ENCODE measurements at regions not wholly inside any gene's neighbourhood (a gene's known extent, or its start where the extent isn't known, plus 50 kb on each side); places are given as distances from the start of the nearest gene placed in this dataset.

- no peak for TF ChIP-seq CTCF (IDR thresholded peaks at IDR 0.05)
- no peak for DNase-seq (ENCODE audit: low spot score)
- no peak for ATAC-seq (ENCODE audit: low FRiP score)
Observed at GRCh38 chr12:24139035-24139434, 189.6 kb upstream of the SOX5 start.

GRCh38 chr12:24138041-24138440, 188.6 kb upstream of the SOX5 start:
- no peak for DNase-seq (ENCODE audit: low spot score)
- TF ChIP-seq CTCF (IDR thresholded peaks at IDR 0.05): no peak
- ATAC-seq (ENCODE audit: low FRiP score): no peak

GRCh38 chr12:24135158-24135850, 185.8 kb upstream of the SOX5 start:
- ATAC-seq (ENCODE audit: low FRiP score) (no peak), DNase-seq (ENCODE audit: low spot score) (no peak)
- TF ChIP-seq CTCF (IDR thresholded peaks at IDR 0.05): no peak

- DNase-seq (ENCODE audit: low spot score) (no peak), ATAC-seq (ENCODE audit: low FRiP score) (no peak)
- no peak for TF ChIP-seq CTCF (IDR thresholded peaks at IDR 0.05)
Observed at GRCh38 chr12:24134092-24134491, 184.6 kb upstream of the SOX5 start.

- DNase-seq (ENCODE audit: low spot score): no peak
- TF ChIP-seq CTCF (IDR thresholded peaks at IDR 0.05): no peak
- no peak for ATAC-seq (ENCODE audit: low FRiP score)
Observed at GRCh38 chr12:24133384-24133783, 183.9 kb upstream of the SOX5 start.

- no peak for ATAC-seq (ENCODE audit: low FRiP score)
Observed at GRCh38 chr12:24127919-24128721, 178.7 kb upstream of the SOX5 start.

More at GRCh38 chr12:24127919-24128721, 178.7 kb upstream of the SOX5 start:
- no peak for TF ChIP-seq CTCF (IDR thresholded peaks at IDR 0.05)
- no peak for DNase-seq (ENCODE audit: low spot score)

Data from omental fat pad (tissue), 3 donors.